ENCODE measurements at regions not wholly inside any gene's neighbourhood (a gene's known extent, or its start where the extent isn't known, plus 50 kb on each side); places are given as distances from the start of the nearest gene placed in this dataset.
"Not testable (repeated sequence)": the region's sequence is repeated elsewhere in the genome, so short reads cannot be mapped to it uniquely, and the experiment has no call there.

- not testable (repeated sequence) for TF ChIP-seq CTCF, POLR2A (IDR thresholded peaks at IDR 0.05)
Measured at GRCh38 chr6:144572541-144572940, 287.4 kb downstream of the UTRN start.
